H1 (cell line): ENCODE measurements at regions not wholly inside any gene's neighbourhood (a gene's known extent, or its start where the extent isn't known, plus 50 kb on each side); places are given as distances from the start of the nearest gene placed in this dataset.

Experiments
- CTCF ChIA-PET: fragments of 300-600 bp; sonication (Branson Sonifier 250); formaldehyde crosslinking; loops from one replicate; lab custom pipeline; 2021; ENCODE audit not compliant: partially characterized antibody; lab: Charles Lee
- POLR2A ChIA-PET: fragments of 300-600 bp; sonication (Branson Sonifier 250); formaldehyde crosslinking; loops from one replicate; lab custom pipeline; 2021; ENCODE audit warnings: inconsistent platforms; ENCODE audit not compliant: partially characterized antibody; lab: Charles Lee
- DNase-seq, 2 experiments: peaks; one replicate each; pipeline versions ENCODE4 v3.0.0 to v3.0.0-alpha.2; 2010 to 2022; ENCODE audit warnings: low spot score in 2 of 2, low read depth in 1 of 2, mixed read lengths in 1 of 2
- FAIRE-seq: peaks from 2 replicates; lab custom pipeline; 2011; peaks lifted over from hg19 to GRCh38; lab: Jason Lieb, UNC
- H2AFZ ChIP-seq: 2 replicates; pipeline ENCODE4 v1.8.1; 2012; ENCODE audit warnings: low read length, inconsistent platforms
- H2AK5ac ChIP-seq: 2 replicates; pipeline ENCODE4 v1.6.1; 2013; ENCODE audit warnings: low read depth, low read length
- H2BK120ac ChIP-seq: replicated peaks from 2 replicates; pipeline ENCODE3; 2013; ENCODE audit warnings: low read depth, low read length, inconsistent platforms
- H2BK12ac ChIP-seq: 2 replicates; pipeline ENCODE4 v1.6.1; 2013; ENCODE audit warnings: low read depth, low read length
- H2BK15ac ChIP-seq: 2 replicates; pipeline ENCODE4 v1.6.1; 2013; ENCODE audit warnings: low read length
- H2BK20ac ChIP-seq: 2 replicates; pipeline ENCODE4 v1.6.1; 2013; ENCODE audit warnings: low read length
- H2BK5ac ChIP-seq: 2 replicates; pipeline ENCODE4 v1.6.1; 2013; ENCODE audit warnings: low read depth, low read length
- H3K14ac ChIP-seq: 2 replicates; pipeline ENCODE4 v1.6.1; 2013; ENCODE audit warnings: inconsistent platforms; ENCODE audit not compliant: insufficient read length
- H3K18ac ChIP-seq: 2 replicates; pipeline ENCODE4 v1.6.1; 2013; ENCODE audit warnings: low read length; ENCODE audit errors: extremely low read depth
- H3K23ac ChIP-seq: 2 replicates; pipeline ENCODE4 v1.6.1; 2013; ENCODE audit warnings: inconsistent platforms; ENCODE audit not compliant: insufficient read length
- H3K23me2 ChIP-seq: 2 replicates; pipeline ENCODE4 v1.6.1; 2013; ENCODE audit warnings: low read depth, low read length
- H3K27ac ChIP-seq: 2 replicates; pipeline ENCODE4 v1.6.1; 2011; ENCODE audit warnings: low read depth, low read length, inconsistent platforms
- H3K27me3 ChIP-seq, 4 experiments: replicated peaks in 1 of 4; 1 replicate in 1 of 4; 2 replicates in 3 of 4; pipeline versions ENCODE4 v1.6.1 to v1.8.1; 2011 to 2013; ENCODE audit warnings: low read length in 3 of 4, mild to moderate bottlenecking in 3 of 4, inconsistent platforms in 2 of 4, mixed read lengths in 2 of 4, moderate library complexity in 1 of 4; ENCODE audit not compliant: control insufficient read depth in 3 of 4, insufficient read depth in 3 of 4; ENCODE audit errors: extremely low read depth in 1 of 4
- H3K36me3 ChIP-seq, 4 experiments: 2 replicates each; pipeline versions ENCODE4 v1.6.1 to v1.8.1; 2011 to 2013; ENCODE audit warnings: mild to moderate bottlenecking in 4 of 4, low read length in 3 of 4, moderate library complexity in 2 of 4, control low read depth in 1 of 4, inconsistent platforms in 1 of 4; ENCODE audit not compliant: insufficient read depth in 4 of 4, control insufficient read depth in 2 of 4
- H3K4ac ChIP-seq: replicated peaks from 2 replicates; pipeline ENCODE3; 2013; ENCODE audit warnings: low read length, low read depth, mixed read lengths, inconsistent platforms; ENCODE audit not compliant: insufficient read length
- H3K4me1 ChIP-seq, 4 experiments: replicated peaks in 1 of 4; 1 replicate in 1 of 4; 2 replicates in 3 of 4; pipeline versions ENCODE4 v1.6.1 to v1.8.1; 2011 to 2013; ENCODE audit warnings: low read length in 3 of 4, inconsistent platforms in 2 of 4, mixed read lengths in 1 of 4; ENCODE audit not compliant: insufficient read depth in 4 of 4, control insufficient read depth in 3 of 4
- H3K4me2 ChIP-seq, 2 experiments: 2 replicates each; pipeline versions ENCODE4 v1.6.1 to v1.8.1; 2011 to 2013; ENCODE audit warnings: low read depth in 2 of 2, low read length in 2 of 2, control low read depth in 1 of 2, inconsistent platforms in 1 of 2, mild to moderate bottlenecking in 1 of 2; ENCODE audit not compliant: insufficient read depth in 1 of 2
- H3K4me3 ChIP-seq, 4 experiments: fragments of 200-600, 300-600 bp in 1 of 4; sonication (generic), shearing (Covaris generic), sonication (Bioruptor Twin) in 1 of 4; 2 replicates each; pipeline versions ENCODE4 v1.5.1 to v1.8.1; 2011 to 2016; ENCODE audit warnings: low read length in 4 of 4, low read depth in 3 of 4, control low read depth in 2 of 4, inconsistent platforms in 2 of 4, mild to moderate bottlenecking in 2 of 4, mixed read lengths in 1 of 4, moderate library complexity in 1 of 4; ENCODE audit not compliant: insufficient read depth in 2 of 4; ENCODE audit errors: extremely low read depth in 1 of 4
- H3K56ac ChIP-seq: replicated peaks from 2 replicates; pipeline ENCODE3; 2013; ENCODE audit warnings: low read depth, mild to moderate bottlenecking, mixed read lengths, low read length, inconsistent platforms; ENCODE audit not compliant: insufficient read length
- H3K79me1 ChIP-seq: 2 replicates; pipeline ENCODE4 v1.6.1; 2013; ENCODE audit warnings: low read depth, low read length, control low read depth
- H3K79me2 ChIP-seq, 2 experiments: 2 replicates each; pipeline versions ENCODE4 v1.6.1 to v1.8.1; 2012 to 2013; ENCODE audit warnings: low read length in 2 of 2, mild to moderate bottlenecking in 2 of 2, inconsistent platforms in 1 of 2; ENCODE audit not compliant: insufficient read depth in 2 of 2, control insufficient read depth in 1 of 2
- H3K9ac ChIP-seq, 4 experiments: replicated peaks in 1 of 4; 1 replicate in 1 of 4; 2 replicates in 3 of 4; pipeline versions ENCODE4 v1.6.1 to v1.8.1; 2011 to 2013; ENCODE audit warnings: low read depth in 3 of 4, low read length in 3 of 4, control low read depth in 2 of 4, mild to moderate bottlenecking in 2 of 4, moderate library complexity in 2 of 4, inconsistent platforms in 1 of 4; ENCODE audit errors: extremely low read depth in 1 of 4
- H3K9me3 ChIP-seq, 2 experiments: 2 replicates each; pipeline versions ENCODE4 v1.6.1 to v1.8.1; 2012 to 2013; ENCODE audit warnings: mild to moderate bottlenecking in 2 of 2, moderate library complexity in 2 of 2, control low read depth in 1 of 2, inconsistent platforms in 1 of 2, low read depth in 1 of 2, low read length in 1 of 2, mixed read lengths in 1 of 2; ENCODE audit not compliant: insufficient read depth in 2 of 2
- H4K20me1 ChIP-seq, 2 experiments: replicated peaks in 1 of 2; 2 replicates each; pipeline versions ENCODE3 to v1.8.1; 2011 to 2013; ENCODE audit warnings: inconsistent platforms in 2 of 2, low read length in 2 of 2, mild to moderate bottlenecking in 1 of 2; ENCODE audit not compliant: insufficient read depth in 2 of 2, control insufficient read depth in 1 of 2
- H4K5ac ChIP-seq: 2 replicates; pipeline ENCODE4 v1.6.1; 2013; ENCODE audit warnings: low read length, low read depth, mixed read lengths, inconsistent platforms; ENCODE audit not compliant: insufficient read length
- H4K8ac ChIP-seq: 2 replicates; pipeline ENCODE4 v1.8.0; 2013; ENCODE audit warnings: mild to moderate bottlenecking, moderate library complexity, low read length, inconsistent platforms; ENCODE audit not compliant: insufficient read depth; ENCODE audit errors: extremely low read depth
- H4K91ac ChIP-seq: replicated peaks from 2 replicates; pipeline ENCODE3; 2013; ENCODE audit warnings: low read length, mixed read lengths, inconsistent platforms; ENCODE audit not compliant: insufficient read length
- BCL11A ChIP-seq, 2 experiments: IDR thresholded peaks; one replicate each; pipeline ENCODE4 v1.6.1; 2011; ENCODE audit warnings: low read depth in 2 of 2, low read length in 2 of 2, mild to moderate bottlenecking in 2 of 2
- CBX5 ChIP-seq: fragments of 300-800, 300-1000 bp; sonication (generic); IDR thresholded peaks from 2 replicates; pipeline ENCODE4 v1.7.1; 2016; ENCODE audit warnings: antibody characterized with exemption, low read length, low read depth
- CTBP2 ChIP-seq: IDR thresholded peaks from 2 replicates; pipeline ENCODE4 v1.7.0; 2011; ENCODE audit warnings: borderline replicate concordance, mild to moderate bottlenecking, moderate library complexity, mixed read lengths, low read length; ENCODE audit not compliant: insufficient read depth, insufficient read length
- HDAC6 ChIP-seq: IDR thresholded peaks from one replicate; pipeline ENCODE4 v1.7.1; 2012; ENCODE audit warnings: low read depth, mild to moderate bottlenecking, inconsistent platforms, low read length, moderate library complexity
- MAFK ChIP-seq: IDR thresholded peaks from 2 replicates; pipeline ENCODE4 v1.6.1; 2012; ENCODE audit warnings: low read depth, mild to moderate bottlenecking, improper control_type of control experiment, low read length
- SUZ12 ChIP-seq: fragments of 200-600 bp; sonication (generic); IDR thresholded peaks from 2 replicates; pipeline ENCODE4 v1.6.1; 2012; ENCODE audit warnings: mild to moderate bottlenecking, inconsistent platforms, low read length, moderate library complexity, mixed read lengths
- YY1 ChIP-seq: IDR thresholded peaks from 2 replicates; pipeline ENCODE4 v1.6.1; 2011; ENCODE audit warnings: low read depth, mild to moderate bottlenecking, low read length
- WGBS, 2 experiments: shearing (Covaris generic) in 1 of 2; methylation state at CpG; one replicate each; pipeline versions ENCODE4 v1.1.6 to v1.1.7; 2013 to 2015; ENCODE audit warnings: low lambda C conversion rate in 2 of 2, mixed read lengths in 2 of 2, inconsistent platforms in 1 of 2, low coverage in 1 of 2, missing lambda C conversion rate in 1 of 2; ENCODE audit not compliant: insufficient replicate concordance in 2 of 2, insufficient coverage in 1 of 2, insufficient read length in 1 of 2; ENCODE audit errors: extremely low coverage in 1 of 2, missing lambda C conversion rate in 1 of 2; 5-methylcytosine and 5-hydroxymethylcytosine counted together

GRCh38 chr17:65365169-65365568 is 196.3 kb downstream of the AXIN2 start:
- DNase-seq (no peak), FAIRE-seq (no peak)
- Histone ChIP-seq H3K9me3 (no peaks in the 10 kb centered on the region), H3K4me2 (no peak overlapping the region), H2BK12ac (no peak overlapping the region), H4K91ac (no peak overlapping the region), H3K27me3 (no peaks in the 10 kb centered on the region), H2BK5ac (no peak overlapping the region), H2AK5ac (no peak overlapping the region), H3K23ac (no peak overlapping the region), H2AFZ (no peak overlapping the region), H3K4me1 (no peaks in the 10 kb centered on the region), H3K18ac (no peak overlapping the region), H3K4ac (no peak overlapping the region), H4K8ac (no peak overlapping the region), H3K56ac (no peak overlapping the region), H2BK15ac (no peak overlapping the region), H3K79me1 (no peaks in the 10 kb centered on the region), H3K4me3 (no peak overlapping the region), H3K14ac (no peak overlapping the region), H3K79me2 (no peaks in the 10 kb centered on the region), H3K23me2 (0 out of 2 replicates have a peak, but pooled peaks cover 2% of the 10 kb centered on the region), H4K20me1 (no peaks in the 10 kb centered on the region), H2BK20ac (no peak overlapping the region), H3K27ac (no peak overlapping the region), H2BK120ac (no peak overlapping the region), H3K36me3 (no peaks in the 10 kb centered on the region), H3K9ac (no peak overlapping the region), H4K5ac (no peak overlapping the region)
- ChIA-PET CTCF (interaction anchor here (1.5 kb wide), 1 partner anchor 133 kb away, joined by 3 read pairs; no protein-coding TSS in a partner anchor), POLR2A (no interaction called here)
- 89% methylated on average over 11 of the region's 11 CpGs; no CpG with 5 or more reads in 1 of the 2 experiments for WGBS, 2 experiments
- TF ChIP-seq BCL11A (IDR thresholded peaks at IDR 0.05; ENCODE audit: low read depth in 2 of 2, low read length in 2 of 2), result no peak
- no peak for TF ChIP-seq MAFK
- no peak for TF ChIP-seq SUZ12
- no peak for TF ChIP-seq CBX5
- no peak for TF ChIP-seq CTBP2
- no peak for TF ChIP-seq HDAC6
- no peak for TF ChIP-seq YY1
